K562 (cell line): ENCODE measurements at regions not wholly inside any gene's neighbourhood (a gene's known extent, or its start where the extent isn't known, plus 50 kb on each side); places are given as distances from the start of the nearest gene placed in this dataset.

ENCODE experiments used
- ASH1L ChIP-seq: fragments of 450-650 bp; IDR thresholded peaks from 2 replicates; pipeline ENCODE4 v1.6.1; 2018; ENCODE audit warnings: borderline replicate concordance, mild to moderate bottlenecking, low read depth; ENCODE audit not compliant: partially characterized antibody
- HDGF ChIP-seq: fragments of 450-650 bp; IDR thresholded peaks from 2 replicates; pipeline ENCODE4 v1.6.1; 2016
- ILF3 ChIP-seq: fragments of 450-650 bp; IDR thresholded peaks from 2 replicates; pipeline ENCODE4 v1.6.1; 2018; ENCODE audit warnings: antibody characterized with exemption, mild to moderate bottlenecking, moderate library complexity, borderline replicate concordance
- RAD21 ChIP-seq, 2 experiments: fragments of 250-450 bp in 1 of 2; fragments of 450-650 bp in 1 of 2; sonication (Bioruptor Pico) in 1 of 2; formaldehyde crosslinking in 1 of 2; IDR thresholded peaks in 1 of 2; conservative IDR thresholded peaks in 1 of 2; 2 replicates each; pipeline versions ENCODE4 v1.4.0 to v1.8.0; 2020 to 2022; ENCODE audit warnings: mild to moderate bottlenecking in 2 of 2, moderate library complexity in 1 of 2
- SNIP1 ChIP-seq: fragments of 450-650 bp; IDR thresholded peaks from 2 replicates; pipeline ENCODE4 v1.7.1; 2017; ENCODE audit warnings: low read depth, mild to moderate bottlenecking
- TAF7 ChIP-seq: fragments of 450-650 bp; IDR thresholded peaks from 2 replicates; pipeline ENCODE4 v1.6.1; 2016; ENCODE audit warnings: missing genetic modification characterization, missing compliant biosample characterization
- U2AF1 ChIP-seq: fragments of 200-400 bp; formaldehyde crosslinking; optimal IDR thresholded peaks from 2 replicates; pipeline ENCODE3; 2017; ENCODE audit warnings: mild to moderate bottlenecking, low read depth, low read length, moderate library complexity
- ZC3H4 ChIP-seq: sonication (generic); formaldehyde crosslinking; IDR thresholded peaks from 2 replicates; pipeline ENCODE4 v1.9.0; 2021; ENCODE audit warnings: missing genetic modification reagents, borderline replicate concordance
- ZKSCAN3 ChIP-seq: fragments of 250-450 bp; sonication (Bioruptor Pico); IDR thresholded peaks from 2 replicates; pipeline ENCODE4 v1.4.0; 2020
- ZNF436 ChIP-seq: fragments of 250-450, 450-650 bp; sonication (Bioruptor Pico); formaldehyde crosslinking; IDR thresholded peaks from 2 replicates; pipeline ENCODE4 v1.7.0; 2020; ENCODE audit warnings: mild to moderate bottlenecking
- TF ChIP-seq, protein P1 (sequence below), 3 experiments: IDR thresholded peaks in 2 of 3; conservative IDR thresholded peaks in 1 of 3; 2 replicates each; pipeline ENCODE4 v1.5.1; 2011 to 2012; ENCODE audit warnings: low read length in 3 of 3, mild to moderate bottlenecking in 3 of 3, control low read depth in 2 of 3, improper control_type of control experiment in 1 of 3, inconsistent platforms in 1 of 3, low read depth in 1 of 3, mixed read lengths in 1 of 3, moderate library complexity in 1 of 3; ENCODE audit not compliant: insufficient read depth in 2 of 3
- TF ChIP-seq, protein P2 (sequence below): fragments of 250-450 bp; sonication (Bioruptor Pico); IDR thresholded peaks from 2 replicates; pipeline ENCODE4 v1.5.0; 2021
- TF ChIP-seq, protein P3 (sequence below): fragments of 450-650 bp; IDR thresholded peaks from 2 replicates; pipeline ENCODE4 v1.7.0; 2016; ENCODE audit warnings: borderline replicate concordance

DNA sequence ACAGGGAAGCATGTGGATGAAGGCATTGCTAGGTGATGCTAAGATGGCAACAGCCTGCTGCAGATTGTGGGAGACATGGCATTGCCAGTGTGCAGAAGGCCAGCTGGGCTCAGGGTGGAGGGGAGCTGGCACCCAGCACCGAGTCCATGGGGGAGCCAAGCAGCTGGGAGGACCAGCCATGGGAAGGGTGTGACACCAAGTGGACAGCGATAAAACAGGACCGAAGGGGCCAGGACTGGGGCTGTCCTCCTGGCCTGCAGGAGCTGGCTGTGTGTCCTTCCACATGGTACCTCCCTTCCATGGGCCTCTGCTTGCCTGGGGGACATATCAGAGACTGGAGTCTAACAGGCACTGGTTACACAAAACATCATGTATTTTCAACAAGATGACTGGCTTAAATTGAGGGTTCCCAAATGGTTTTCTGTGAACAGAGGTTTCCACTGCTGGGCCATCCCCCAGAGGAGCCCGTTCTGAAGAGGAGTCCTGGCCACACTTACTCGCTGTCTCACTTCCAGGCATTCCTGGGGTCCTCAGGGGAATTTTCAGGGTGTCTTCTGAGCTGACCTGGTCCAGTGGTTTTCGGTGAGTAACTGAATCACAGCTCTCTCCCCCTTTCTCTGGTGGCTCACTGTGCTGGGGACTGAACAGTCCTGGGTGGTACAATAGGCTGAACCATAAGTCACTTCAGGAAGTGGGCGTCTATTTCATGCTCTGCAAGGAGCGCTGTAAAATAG lies 60.4 kb upstream of the TNP1 start (continued):
- TF ChIP-seq, protein P1, sequence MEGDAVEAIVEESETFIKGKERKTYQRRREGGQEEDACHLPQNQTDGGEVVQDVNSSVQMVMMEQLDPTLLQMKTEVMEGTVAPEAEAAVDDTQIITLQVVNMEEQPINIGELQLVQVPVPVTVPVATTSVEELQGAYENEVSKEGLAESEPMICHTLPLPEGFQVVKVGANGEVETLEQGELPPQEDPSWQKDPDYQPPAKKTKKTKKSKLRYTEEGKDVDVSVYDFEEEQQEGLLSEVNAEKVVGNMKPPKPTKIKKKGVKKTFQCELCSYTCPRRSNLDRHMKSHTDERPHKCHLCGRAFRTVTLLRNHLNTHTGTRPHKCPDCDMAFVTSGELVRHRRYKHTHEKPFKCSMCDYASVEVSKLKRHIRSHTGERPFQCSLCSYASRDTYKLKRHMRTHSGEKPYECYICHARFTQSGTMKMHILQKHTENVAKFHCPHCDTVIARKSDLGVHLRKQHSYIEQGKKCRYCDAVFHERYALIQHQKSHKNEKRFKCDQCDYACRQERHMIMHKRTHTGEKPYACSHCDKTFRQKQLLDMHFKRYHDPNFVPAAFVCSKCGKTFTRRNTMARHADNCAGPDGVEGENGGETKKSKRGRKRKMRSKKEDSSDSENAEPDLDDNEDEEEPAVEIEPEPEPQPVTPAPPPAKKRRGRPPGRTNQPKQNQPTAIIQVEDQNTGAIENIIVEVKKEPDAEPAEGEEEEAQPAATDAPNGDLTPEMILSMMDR (IDR thresholded peaks at IDR 0.05 in 2 of 3, conservative IDR thresholded peaks at IDR 0.05 in 1 of 3; ENCODE audit: insufficient read depth in 2 of 3, low read depth in 1 of 3, low read length in 3 of 3), result peak; percentile 27 to 45 (median 33); a peak in 3 of 6 replicates
- TF ChIP-seq, protein P2, sequence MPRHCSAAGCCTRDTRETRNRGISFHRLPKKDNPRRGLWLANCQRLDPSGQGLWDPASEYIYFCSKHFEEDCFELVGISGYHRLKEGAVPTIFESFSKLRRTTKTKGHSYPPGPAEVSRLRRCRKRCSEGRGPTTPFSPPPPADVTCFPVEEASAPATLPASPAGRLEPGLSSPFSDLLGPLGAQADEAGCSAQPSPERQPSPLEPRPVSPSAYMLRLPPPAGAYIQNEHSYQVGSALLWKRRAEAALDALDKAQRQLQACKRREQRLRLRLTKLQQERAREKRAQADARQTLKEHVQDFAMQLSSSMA, result no peak
- no peak for TF ChIP-seq U2AF1
- no peak for TF ChIP-seq ZC3H4 (CRISPR knock-in tag)
- TF ChIP-seq, protein P3, sequence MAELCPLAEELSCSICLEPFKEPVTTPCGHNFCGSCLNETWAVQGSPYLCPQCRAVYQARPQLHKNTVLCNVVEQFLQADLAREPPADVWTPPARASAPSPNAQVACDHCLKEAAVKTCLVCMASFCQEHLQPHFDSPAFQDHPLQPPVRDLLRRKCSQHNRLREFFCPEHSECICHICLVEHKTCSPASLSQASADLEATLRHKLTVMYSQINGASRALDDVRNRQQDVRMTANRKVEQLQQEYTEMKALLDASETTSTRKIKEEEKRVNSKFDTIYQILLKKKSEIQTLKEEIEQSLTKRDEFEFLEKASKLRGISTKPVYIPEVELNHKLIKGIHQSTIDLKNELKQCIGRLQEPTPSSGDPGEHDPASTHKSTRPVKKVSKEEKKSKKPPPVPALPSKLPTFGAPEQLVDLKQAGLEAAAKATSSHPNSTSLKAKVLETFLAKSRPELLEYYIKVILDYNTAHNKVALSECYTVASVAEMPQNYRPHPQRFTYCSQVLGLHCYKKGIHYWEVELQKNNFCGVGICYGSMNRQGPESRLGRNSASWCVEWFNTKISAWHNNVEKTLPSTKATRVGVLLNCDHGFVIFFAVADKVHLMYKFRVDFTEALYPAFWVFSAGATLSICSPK, result no peak
- TF ChIP-seq ILF3, result no peak
- no peak for TF ChIP-seq TAF7
- TF ChIP-seq HDGF, result no peak
- TF ChIP-seq ZKSCAN3 (CRISPR knock-in tag), result no peak
- no peak for TF ChIP-seq ASH1L
- TF ChIP-seq RAD21 (CRISPR knock-in tag; conservative IDR thresholded peaks at IDR 0.05 in 1 of 2, IDR thresholded peaks at IDR 0.05 in 1 of 2), result peak; percentile 44 to 64
- TF ChIP-seq ZNF436, result no peak
- no peak for TF ChIP-seq SNIP1
